HCT116 (cell line): ENCODE measurements at regions not wholly inside any gene's neighbourhood (a gene's known extent, or its start where the extent isn't known, plus 50 kb on each side); places are given as distances from the start of the nearest gene placed in this dataset.

Experiments
- CEBPB ChIP-seq: IDR thresholded peaks from 2 replicates; pipeline ENCODE4 v1.6.1; 2012; ENCODE audit warnings: low read depth
- CTCF ChIP-seq, 3 experiments: fragments of 200-600 bp in 1 of 3; sonication (generic) in 1 of 3; IDR thresholded peaks in 2 of 3; conservative IDR thresholded peaks in 1 of 3; 2 replicates each; pipeline ENCODE4 v1.5.1; 2012 to 2017; ENCODE audit warnings: low read depth in 2 of 3, low read length in 2 of 3, antibody characterized with exemption in 1 of 3, borderline replicate concordance in 1 of 3, control low read depth in 1 of 3, mild to moderate bottlenecking in 1 of 3, mixed read lengths in 1 of 3, mixed run types in 1 of 3, moderate library complexity in 1 of 3; ENCODE audit not compliant: insufficient read depth in 1 of 3
- EZH2 ChIP-seq: fragments of 200-600 bp; sonication (generic); IDR thresholded peaks from 2 replicates; pipeline ENCODE4 v1.6.1; 2017; ENCODE audit warnings: antibody characterized with exemption, mixed run types
- EZH2phosphoT487 ChIP-seq: fragments of 200-600 bp; IDR thresholded peaks from 2 replicates; pipeline ENCODE4 v1.6.1; 2018; ENCODE audit warnings: antibody characterized with exemption, borderline replicate concordance
- FOSL1 ChIP-seq: IDR thresholded peaks from 2 replicates; pipeline ENCODE4 v1.6.1; 2012; ENCODE audit warnings: low read depth
- MAX ChIP-seq: IDR thresholded peaks from 2 replicates; pipeline ENCODE4 v1.6.1; 2012
- POLR2A ChIP-seq: IDR thresholded peaks from 2 replicates; pipeline ENCODE4 v1.7.0; 2011; ENCODE audit warnings: borderline replicate concordance; ENCODE audit not compliant: insufficient read depth, insufficient read length; ENCODE audit errors: extremely low read depth
- POLR2AphosphoS5 ChIP-seq: IDR thresholded peaks from 2 replicates; pipeline ENCODE4 v1.6.1; 2011; ENCODE audit warnings: mild to moderate bottlenecking, low read depth, low read length, moderate library complexity
- RAD21 ChIP-seq: IDR thresholded peaks from 2 replicates; pipeline ENCODE4 v1.6.1; 2012; ENCODE audit warnings: low read depth, mild to moderate bottlenecking
- REST ChIP-seq: IDR thresholded peaks from 2 replicates; pipeline ENCODE4 v1.6.1; 2012; ENCODE audit warnings: low read depth
- YY1 ChIP-seq: IDR thresholded peaks from 2 replicates; pipeline ENCODE4 v1.6.1; 2011; ENCODE audit warnings: low read length, low read depth, moderate library complexity, mild to moderate bottlenecking; ENCODE audit not compliant: insufficient replicate concordance; ENCODE audit errors: extremely low read depth

GRCh38 chr21:28834335-28835238, 158.1 kb downstream of the LTN1 start:
- TF ChIP-seq CTCF (IDR thresholded peaks at IDR 0.05 in 2 of 3, conservative IDR thresholded peaks at IDR 0.05 in 1 of 3; ENCODE audit: borderline replicate concordance in 1 of 3, insufficient read depth in 1 of 3, low read depth in 2 of 3, low read length in 2 of 3): no peak; a peak in 1 of 6 replicates
- TF ChIP-seq POLR2AphosphoS5: no peak
- TF ChIP-seq POLR2A: no peak
- no peak for TF ChIP-seq YY1
- no peak for TF ChIP-seq CEBPB
- TF ChIP-seq EZH2: no peak
- TF ChIP-seq EZH2phosphoT487: no peak
- TF ChIP-seq REST: no peak
- TF ChIP-seq RAD21: no peak
- TF ChIP-seq FOSL1: no peak
- TF ChIP-seq MAX: no peak
